ENCODE measurements at regions not wholly inside any gene's neighbourhood (a gene's known extent, or its start where the extent isn't known, plus 50 kb on each side); places are given as distances from the start of the nearest gene placed in this dataset.

GRCh38 chr14:58785701-58786100 is 147.9 kb downstream of the DACT1 start:
- ChIA-PET RAD21 (ENCODE audit: low non-redundant PET in 1 of 2, low total read pairs in 2 of 2, uncharacterized antibody in 2 of 2, unreplicated experiment in 2 of 2) (no interaction called here), POLR2A (no interaction called here)
- intact Hi-C loops (cut with micrococcal nuclease) = no loop called here

DNA sequence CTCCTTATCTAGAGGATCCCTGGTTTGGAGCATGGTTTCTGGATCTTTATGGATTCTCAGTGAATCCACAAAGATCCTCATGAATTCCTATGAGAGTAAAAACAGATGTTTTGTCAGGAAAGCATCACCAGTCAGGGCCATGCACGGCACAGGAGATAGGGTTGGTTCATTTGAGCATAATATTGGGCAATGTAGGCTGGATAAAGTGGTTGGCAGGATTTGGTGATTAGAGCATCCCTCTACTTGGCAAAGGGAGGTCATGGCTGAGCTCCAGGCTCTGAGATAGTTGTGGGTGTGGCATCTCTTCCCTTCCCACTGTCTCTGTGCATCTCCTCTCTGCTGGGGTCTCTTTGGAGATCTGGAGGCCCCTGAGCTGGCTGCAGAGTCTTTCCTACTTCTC is 149.8 kb downstream of the DACT1 start:
- BruUV-seq (replicated peaks) = no TSS peak
- Histone ChIP-seq H4K20me1 (ENCODE audit: insufficient read depth) (no peaks in the 10 kb centered on the region), H3K27ac (ENCODE audit: low read depth, low read length) (no peak overlapping the region), H3K79me2 (ENCODE audit: insufficient read depth, low read length) (no peaks in the 10 kb centered on the region), H2AFZ (ENCODE audit: low read depth, low read length, poor library complexity, severe bottlenecking) (no peak overlapping the region), H3K9me3 (ENCODE audit: control insufficient read depth in 1 of 2, insufficient read depth in 1 of 2, low read depth in 1 of 2, low read length in 2 of 2) (no peaks in the 10 kb centered on the region), H3K9ac (ENCODE audit: low read length) (no peak overlapping the region), H3K4me3 (replicated peaks in 1 of 2; ENCODE audit: low read depth in 1 of 2, low read length in 2 of 2) (no peak overlapping the region), H3K9me2 (ENCODE audit: insufficient read depth) (no peaks in the 10 kb centered on the region), H3K27me3 (ENCODE audit: insufficient read depth, low read length) (no peaks in the 10 kb centered on the region), H3K4me1 (ENCODE audit: control insufficient read depth in 1 of 2, insufficient read depth in 2 of 2, low read length in 2 of 2) (no peaks in the 10 kb centered on the region), H3K4me2 (ENCODE audit: low read length) (no peak overlapping the region), H3K36me3 (ENCODE audit: control insufficient read depth in 1 of 2, insufficient read depth in 2 of 2, low read length in 2 of 2) (no peaks in the 10 kb centered on the region)
- POLR2A ChIA-PET = no interaction called here
- CTCF ChIA-PET = no interaction called here
- DNase-seq (ENCODE audit: low read depth, low spot score) (no peak), ATAC-seq (no peak)
- RAD21 ChIA-PET (ENCODE audit: low non-redundant PET in 1 of 2, low total read pairs in 2 of 2, uncharacterized antibody in 2 of 2, unreplicated experiment in 2 of 2) = no interaction called here
- intact Hi-C loops (cut with micrococcal nuclease) = no loop called here
- TF ChIP-seq SIN3A (IDR thresholded peaks at IDR 0.05; ENCODE audit: low read depth) = no peak
- no peak for TF ChIP-seq CTCF (IDR thresholded peaks at IDR 0.05 in 2 of 3, conservative IDR thresholded peaks at IDR 0.05 in 1 of 3; ENCODE audit: borderline replicate concordance in 1 of 3, insufficient read depth in 1 of 3, low read depth in 2 of 3, low read length in 2 of 3)
- no peak for TF ChIP-seq TCF7L2 (IDR thresholded peaks at IDR 0.05; ENCODE audit: borderline replicate concordance, extremely low read depth, insufficient read depth, insufficient read length)
- TF ChIP-seq ZNF274 (IDR thresholded peaks at IDR 0.05; ENCODE audit: low read depth, low read length) = no peak
- no peak for TF ChIP-seq JUND (IDR thresholded peaks at IDR 0.05)
- no peak for TF ChIP-seq FOSL1 (IDR thresholded peaks at IDR 0.05; ENCODE audit: low read depth)
- TF ChIP-seq EZH2 (IDR thresholded peaks at IDR 0.05) = no peak
- no peak for TF ChIP-seq CBX3 (IDR thresholded peaks at IDR 0.05; ENCODE audit: low read depth)
- TF ChIP-seq SRF (IDR thresholded peaks at IDR 0.05; ENCODE audit: low read depth) = no peak

More at GRCh38 chr14:58785701-58786100, 147.9 kb downstream of the DACT1 start:
- no TSS peak for BruUV-seq (replicated peaks)
- no peaks in the 10 kb centered on the region for H3K9me2 ChIP-seq (ENCODE audit: insufficient read depth)
- no peak overlapping the region for H2AFZ ChIP-seq (ENCODE audit: low read depth, low read length, poor library complexity, severe bottlenecking)
- H3K4me2 ChIP-seq (ENCODE audit: low read length) = no peak overlapping the region
- H3K9ac ChIP-seq (ENCODE audit: low read length) = no peak overlapping the region
- DNase-seq (ENCODE audit: low read depth, low spot score) (no peak), ATAC-seq (no peak)
- CTCF ChIA-PET = no interaction called here
- TF ChIP-seq CBX3 (IDR thresholded peaks at IDR 0.05; ENCODE audit: low read depth) (no peak), ELF1 (IDR thresholded peaks at IDR 0.05; ENCODE audit: borderline replicate concordance, low read depth) (no peak), RAD21 (IDR thresholded peaks at IDR 0.05; ENCODE audit: low read depth) (no peak), CEBPB (IDR thresholded peaks at IDR 0.05; ENCODE audit: low read depth) (no peak), SIN3A (IDR thresholded peaks at IDR 0.05; ENCODE audit: low read depth) (no peak), EZH2 (IDR thresholded peaks at IDR 0.05) (no peak), EZH2phosphoT487 (IDR thresholded peaks at IDR 0.05; ENCODE audit: borderline replicate concordance) (no peak), ZFX (IDR thresholded peaks at IDR 0.05) (no peak), POLR2A (IDR thresholded peaks at IDR 0.05; ENCODE audit: borderline replicate concordance, extremely low read depth, insufficient read depth, insufficient read length) (no peak)
- H4K20me1 ChIP-seq (ENCODE audit: insufficient read depth) = no peaks in the 10 kb centered on the region
- no peaks in the 10 kb centered on the region for H3K79me2 ChIP-seq (ENCODE audit: insufficient read depth, low read length)
- no peaks in the 10 kb centered on the region for H3K4me1 ChIP-seq (ENCODE audit: control insufficient read depth in 1 of 2, insufficient read depth in 2 of 2, low read length in 2 of 2)
- no peaks in the 10 kb centered on the region for H3K9me3 ChIP-seq (ENCODE audit: control insufficient read depth in 1 of 2, insufficient read depth in 1 of 2, low read depth in 1 of 2, low read length in 2 of 2)
- no peak overlapping the region for H3K4me3 ChIP-seq (replicated peaks in 1 of 2; ENCODE audit: low read depth in 1 of 2, low read length in 2 of 2)
- H3K27ac ChIP-seq (ENCODE audit: low read depth, low read length) = no peak overlapping the region
- H3K27me3 ChIP-seq (ENCODE audit: insufficient read depth, low read length) = no peaks in the 10 kb centered on the region
- H3K36me3 ChIP-seq (ENCODE audit: control insufficient read depth in 1 of 2, insufficient read depth in 2 of 2, low read length in 2 of 2) = no peaks in the 10 kb centered on the region
